Gastrocnemius medialis (tissue), 4 donors: ENCODE measurements at regions not wholly inside any gene's neighbourhood (a gene's known extent, or its start where the extent isn't known, plus 50 kb on each side); places are given as distances from the start of the nearest gene placed in this dataset.

Source experiments
- ATAC-seq, 2 donors: fragments of 150-250 bp; one replicate each; pipeline ENCODE4 v1.9.1; 2016
- DNase-seq, 2 donors: peaks; one replicate each; pipeline ENCODE4 v3.0.0-alpha.2; 2019
- H3K27ac ChIP-seq, 4 donors: fragments of 200-600 bp; sonication (generic); 1 replicate in 1 of 4; 2 replicates in 3 of 4; pipeline ENCODE4 v1.5.1; 2016 to 2018; ENCODE audit warnings: mild to moderate bottlenecking in 2 of 4, moderate library complexity in 1 of 4
- H3K27me3 ChIP-seq, 3 donors: fragments of 200-600 bp; sonication (generic) in 2 of 3; 1 replicate in 1 of 3; 2 replicates in 2 of 3; pipeline versions ENCODE4 v1.5.1 to v1.6.0; 2016 to 2019; ENCODE audit warnings: mild to moderate bottlenecking in 1 of 3, moderate library complexity in 1 of 3
- H3K36me3 ChIP-seq, 2 donors: fragments of 200-600 bp; sonication (generic) in 1 of 2; one replicate each; pipeline ENCODE4 v1.5.1; 2017 to 2018
- H3K4me1 ChIP-seq, 2 donors: fragments of 200-600 bp; sonication (generic) in 1 of 2; one replicate each; pipeline ENCODE4 v1.5.1; 2016 to 2017; ENCODE audit warnings: mild to moderate bottlenecking in 2 of 2
- H3K4me3 ChIP-seq, 4 donors: fragments of 200-600 bp; sonication (generic) in 3 of 4; 1 replicate in 1 of 4; 2 replicates in 3 of 4; pipeline ENCODE4 v1.5.1; 2016 to 2019; ENCODE audit warnings: mild to moderate bottlenecking in 2 of 4
- H3K9me3 ChIP-seq, 3 donors: fragments of 200-600 bp; sonication (generic) in 2 of 3; 1 replicate in 1 of 3; 2 replicates in 2 of 3; pipeline ENCODE4 v1.5.1; 2016 to 2019
- POLR2A ChIP-seq, 2 donors: fragments of 450-650 bp; IDR thresholded peaks; one replicate each; pipeline ENCODE4 v1.6.1; 2017; ENCODE audit warnings: antibody characterized with exemption in 2 of 2, mild to moderate bottlenecking in 2 of 2, moderate library complexity in 2 of 2
- in situ Hi-C, 4 donors: fragments of 200-750 bp; cut with MboI; loops; one replicate each; pipeline versions ENCODE4 v1.15.0 to v1.8.0; 2017; ENCODE audit warnings: low sequenced_read_pairs in 4 of 4
- intact Hi-C: fragments of 100-400 bp; cut with DNase I; formaldehyde crosslinking; loops from one replicate; pipeline ENCODE4 v1.15.1; 2023; ENCODE audit warnings: low total_unique reads
- TF ChIP-seq, protein P1 (sequence below), 5 experiments: fragments of 450-650 bp in 3 of 5; fragments of 200-600 bp in 2 of 5; sonication (generic) in 2 of 5; IDR thresholded peaks in 4 of 5; conservative IDR thresholded peaks in 1 of 5; 1 replicate in 4 of 5; 2 replicates in 1 of 5; pipeline ENCODE4 v1.5.1; 2016 to 2019; ENCODE audit warnings: antibody characterized with exemption in 5 of 5, mild to moderate bottlenecking in 3 of 5, moderate library complexity in 3 of 5

- H3K27me3 ChIP-seq: no peaks in the 10 kb centered on the region
- no peaks in the 10 kb centered on the region for H3K4me1 ChIP-seq
- TF ChIP-seq POLR2A (IDR thresholded peaks at IDR 0.05): no peak
- TF ChIP-seq, protein P1, sequence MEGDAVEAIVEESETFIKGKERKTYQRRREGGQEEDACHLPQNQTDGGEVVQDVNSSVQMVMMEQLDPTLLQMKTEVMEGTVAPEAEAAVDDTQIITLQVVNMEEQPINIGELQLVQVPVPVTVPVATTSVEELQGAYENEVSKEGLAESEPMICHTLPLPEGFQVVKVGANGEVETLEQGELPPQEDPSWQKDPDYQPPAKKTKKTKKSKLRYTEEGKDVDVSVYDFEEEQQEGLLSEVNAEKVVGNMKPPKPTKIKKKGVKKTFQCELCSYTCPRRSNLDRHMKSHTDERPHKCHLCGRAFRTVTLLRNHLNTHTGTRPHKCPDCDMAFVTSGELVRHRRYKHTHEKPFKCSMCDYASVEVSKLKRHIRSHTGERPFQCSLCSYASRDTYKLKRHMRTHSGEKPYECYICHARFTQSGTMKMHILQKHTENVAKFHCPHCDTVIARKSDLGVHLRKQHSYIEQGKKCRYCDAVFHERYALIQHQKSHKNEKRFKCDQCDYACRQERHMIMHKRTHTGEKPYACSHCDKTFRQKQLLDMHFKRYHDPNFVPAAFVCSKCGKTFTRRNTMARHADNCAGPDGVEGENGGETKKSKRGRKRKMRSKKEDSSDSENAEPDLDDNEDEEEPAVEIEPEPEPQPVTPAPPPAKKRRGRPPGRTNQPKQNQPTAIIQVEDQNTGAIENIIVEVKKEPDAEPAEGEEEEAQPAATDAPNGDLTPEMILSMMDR (IDR thresholded peaks at IDR 0.05 in 4 of 5, conservative IDR thresholded peaks at IDR 0.05 in 1 of 5): no peak
- DNase-seq (no peak), ATAC-seq (no peak)
- no peak overlapping the region for H3K27ac ChIP-seq
- H3K4me3 ChIP-seq: no peak overlapping the region
- no peaks in the 10 kb centered on the region for H3K9me3 ChIP-seq
- H3K36me3 ChIP-seq: no peaks in the 10 kb centered on the region
- in situ Hi-C loops: no loop called here
- intact Hi-C loops: no loop called here
These were observed 1131.8 kb downstream of the GRIK2 start for GRCh38 chr6:102525336-102525735.

DNA sequence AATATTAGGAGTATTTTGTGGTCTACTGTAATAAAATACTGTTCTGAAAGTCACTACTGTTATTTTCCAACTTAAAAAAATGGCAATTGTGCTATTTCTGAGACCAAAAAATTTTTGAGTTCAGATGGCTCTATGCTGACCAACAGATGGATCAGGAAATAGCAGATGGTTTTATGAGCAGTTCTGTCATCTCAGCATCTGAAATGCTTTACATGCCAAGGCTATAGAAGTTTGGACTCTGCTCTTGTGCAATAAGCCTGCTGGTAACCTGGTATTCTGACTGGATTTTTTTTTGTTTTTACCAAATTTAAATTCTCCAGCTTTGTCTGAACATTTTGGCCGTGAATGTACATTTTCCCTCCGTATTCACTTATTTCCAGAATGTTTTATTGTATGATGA lies 1127.5 kb downstream of the GRIK2 start:
- Histone ChIP-seq H3K4me1 (no peaks in the 10 kb centered on the region), H3K36me3 (no peaks in the 10 kb centered on the region), H3K4me3 (no peak overlapping the region), H3K27me3 (no peaks in the 10 kb centered on the region), H3K9me3 (no peaks in the 10 kb centered on the region), H3K27ac (no peak overlapping the region)
- intact Hi-C loops (no loop called here), in situ Hi-C loops (no loop called here)
- no peak for TF ChIP-seq POLR2A (IDR thresholded peaks at IDR 0.05)
- TF ChIP-seq, protein P1 (IDR thresholded peaks at IDR 0.05 in 4 of 5, conservative IDR thresholded peaks at IDR 0.05 in 1 of 5): no peak
- DNase-seq (no peak), ATAC-seq (no peak)

DNA sequence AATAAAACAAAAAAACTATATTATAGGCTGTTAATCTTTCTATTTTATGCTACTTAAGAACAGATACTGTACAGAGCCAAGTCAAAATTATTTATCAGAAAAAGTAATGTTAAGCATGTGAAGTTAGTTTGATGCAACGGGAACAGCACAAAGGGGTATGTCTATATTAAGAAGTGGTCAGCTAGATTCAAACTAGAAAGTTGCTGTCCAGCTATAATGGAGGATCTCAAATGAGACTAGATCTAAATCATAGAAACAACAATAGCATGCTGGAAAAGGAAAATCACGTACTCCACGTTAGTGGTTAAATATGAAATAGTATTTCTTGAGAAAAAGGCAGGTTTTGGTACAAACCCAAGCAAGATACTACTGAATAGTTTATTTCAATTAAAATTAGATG lies 1124.0 kb downstream of the GRIK2 start:
- in situ Hi-C loops (no loop called here), intact Hi-C loops (no loop called here)
- Histone ChIP-seq H3K27me3 (no peaks in the 10 kb centered on the region), H3K4me1 (no peaks in the 10 kb centered on the region), H3K4me3 (no peak overlapping the region), H3K9me3 (no peaks in the 10 kb centered on the region), H3K36me3 (no peaks in the 10 kb centered on the region), H3K27ac (no peak overlapping the region)
- TF ChIP-seq POLR2A (IDR thresholded peaks at IDR 0.05): no peak
- TF ChIP-seq, protein P1 (IDR thresholded peaks at IDR 0.05 in 4 of 5, conservative IDR thresholded peaks at IDR 0.05 in 1 of 5): no peak
- DNase-seq: no peak
- ATAC-seq: no peak

DNA sequence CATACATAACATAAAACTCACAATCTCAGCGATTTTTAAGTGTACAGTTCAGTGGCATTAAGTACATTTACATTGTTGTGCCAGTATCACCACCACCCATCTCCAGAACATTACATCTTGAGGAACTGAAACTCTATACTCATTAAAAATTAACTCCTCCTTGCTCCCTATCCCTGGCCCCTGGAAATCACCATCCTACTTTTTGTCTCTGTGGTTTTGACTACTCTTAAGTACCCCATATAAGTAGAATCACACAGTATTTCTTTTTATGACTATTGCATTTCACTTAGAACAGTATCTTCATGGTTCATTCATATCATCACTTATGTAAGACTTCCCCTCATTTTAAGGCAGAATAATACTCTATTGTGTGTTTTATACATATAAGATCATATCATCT lies 1108.1 kb downstream of the GRIK2 start:
- Histone ChIP-seq H3K4me3 (no peak overlapping the region), H3K27ac (no peak overlapping the region), H3K27me3 (no peaks in the 10 kb centered on the region), H3K9me3 (no peaks in the 10 kb centered on the region), H3K36me3 (no peaks in the 10 kb centered on the region), H3K4me1 (no peaks in the 10 kb centered on the region)
- DNase-seq (no peak), ATAC-seq (no peak)
- in situ Hi-C loops (no loop called here), intact Hi-C loops (no loop called here)
- no peak for TF ChIP-seq POLR2A (IDR thresholded peaks at IDR 0.05)
- TF ChIP-seq, protein P1 (IDR thresholded peaks at IDR 0.05 in 4 of 5, conservative IDR thresholded peaks at IDR 0.05 in 1 of 5): no peak

DNA sequence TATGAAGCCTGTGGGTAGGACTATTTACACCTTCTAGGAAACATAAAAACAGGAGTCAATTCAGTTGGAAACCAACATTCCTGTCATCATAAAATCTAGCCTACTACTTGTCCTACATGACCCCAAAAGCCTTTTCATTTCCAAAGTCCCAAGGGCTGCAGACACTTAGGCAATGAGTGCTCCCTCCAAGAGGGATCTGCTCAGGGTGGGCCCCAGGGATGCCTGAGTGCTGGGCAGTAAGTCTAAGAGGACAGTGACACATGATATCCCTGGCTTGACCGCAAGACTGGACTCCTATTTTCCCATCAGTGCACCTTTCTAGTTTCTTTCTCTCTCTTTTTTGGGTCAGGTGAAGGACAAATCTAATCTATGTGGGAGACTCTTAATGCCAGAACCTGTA lies 1101.3 kb downstream of the GRIK2 start:
- DNase-seq (no peak), ATAC-seq (no peak)
- TF ChIP-seq, protein P1 (IDR thresholded peaks at IDR 0.05 in 4 of 5, conservative IDR thresholded peaks at IDR 0.05 in 1 of 5): no peak
- no peak for TF ChIP-seq POLR2A (IDR thresholded peaks at IDR 0.05)
- Histone ChIP-seq H3K9me3 (no peaks in the 10 kb centered on the region), H3K4me3 (no peak overlapping the region), H3K27ac (no peak overlapping the region), H3K4me1 (no peaks in the 10 kb centered on the region), H3K36me3 (no peaks in the 10 kb centered on the region), H3K27me3 (no peaks in the 10 kb centered on the region)
- intact Hi-C loops: no loop called here
- in situ Hi-C loops: no loop called here
